Stimulated activated CD4-positive, alpha-beta T cell treated with anti-CD3 and anti-CD28 coated beads, Interleukin-1b, Interleukin-23, amount 100 ng/mL, for 24 hours (primary cell): ENCODE measurements at regions not wholly inside any gene's neighbourhood (a gene's known extent, or its start where the extent isn't known, plus 50 kb on each side); places are given as distances from the start of the nearest gene placed in this dataset.

Source experiments
- DNase-seq, 4 experiments: peaks; one replicate each; pipeline ENCODE4 v3.0.0-alpha.2; 2020; ENCODE audit warnings: low read depth in 4 of 4, low spot score in 1 of 4

DNA sequence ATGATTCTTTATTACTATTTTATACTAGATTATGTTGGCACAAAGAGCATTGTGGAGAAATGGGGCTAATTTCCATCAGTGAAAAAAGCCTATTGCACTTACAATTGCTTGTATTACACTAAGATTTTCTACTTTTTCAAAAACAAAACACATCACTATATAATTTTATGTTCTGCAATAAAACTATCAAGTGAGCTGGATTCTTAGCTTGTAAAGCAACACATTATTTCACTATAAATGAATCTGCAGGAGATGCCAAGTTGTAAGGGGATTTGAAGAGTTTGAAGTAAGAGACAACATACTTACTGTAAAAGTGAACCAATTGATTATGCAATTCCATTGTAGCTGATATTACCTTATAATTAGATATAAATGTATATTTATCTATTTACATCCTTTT, 333.3 kb upstream of the SEMA3D start:
- DNase-seq, result no peak

DNA sequence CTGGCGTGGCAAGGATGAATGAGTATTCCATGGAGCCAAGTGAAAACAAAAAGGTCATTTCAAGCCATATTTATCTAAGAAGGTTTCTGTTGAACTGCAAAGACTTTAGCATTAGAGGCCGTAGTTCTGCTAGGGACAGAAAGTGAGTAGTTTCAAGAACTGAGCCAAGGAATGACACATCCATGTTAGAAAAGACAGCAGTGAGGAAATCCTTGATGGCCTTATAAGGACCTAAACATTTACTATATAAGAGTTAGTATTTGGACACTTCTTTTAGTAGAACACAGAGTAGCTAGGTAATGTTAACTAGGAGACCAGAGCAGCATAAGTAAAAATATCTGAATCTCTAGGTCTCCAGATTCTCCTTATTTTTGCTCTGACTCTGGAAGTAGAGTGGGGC, 329.8 kb upstream of the SEMA3D start:
- no peak for DNase-seq

DNA sequence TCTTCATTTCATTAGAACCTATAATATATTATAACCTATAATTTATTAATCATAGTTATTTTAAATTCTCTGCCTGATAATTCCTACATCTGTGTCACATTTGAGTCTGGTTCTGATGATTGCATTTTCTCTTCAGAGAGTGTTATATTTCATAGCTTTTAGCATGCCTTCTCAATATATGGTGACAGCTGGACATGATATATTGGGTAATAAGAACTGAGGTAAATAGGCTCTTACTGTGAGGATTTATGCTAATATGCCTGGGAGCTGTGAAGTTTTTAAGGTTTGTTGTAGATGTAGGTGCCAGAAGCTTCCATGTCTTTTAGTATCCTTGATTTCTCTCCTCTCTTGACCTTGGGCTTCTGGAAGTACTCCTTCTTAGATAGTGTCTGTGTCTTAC, 325.9 kb upstream of the SEMA3D start:
- no peak for DNase-seq

DNA sequence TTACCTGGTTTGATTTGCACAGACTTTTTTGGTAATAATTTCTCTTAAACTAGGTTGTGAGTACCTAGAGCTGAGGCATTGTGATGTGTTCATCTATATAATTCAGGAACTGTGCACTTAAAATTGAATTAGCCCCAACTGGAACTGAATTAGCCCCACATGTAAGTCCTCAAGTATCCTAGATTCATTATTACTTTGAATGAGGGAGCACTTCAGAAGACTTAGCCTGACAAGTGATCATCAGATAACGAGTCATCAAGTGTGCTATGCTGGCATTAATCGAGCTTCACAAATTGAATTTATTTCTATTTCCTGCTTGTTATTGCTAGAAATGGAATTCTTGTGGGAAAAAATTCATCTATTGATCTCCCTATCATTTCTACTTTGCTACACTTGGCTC, 323.4 kb upstream of the SEMA3D start:
- no peak for DNase-seq

DNA sequence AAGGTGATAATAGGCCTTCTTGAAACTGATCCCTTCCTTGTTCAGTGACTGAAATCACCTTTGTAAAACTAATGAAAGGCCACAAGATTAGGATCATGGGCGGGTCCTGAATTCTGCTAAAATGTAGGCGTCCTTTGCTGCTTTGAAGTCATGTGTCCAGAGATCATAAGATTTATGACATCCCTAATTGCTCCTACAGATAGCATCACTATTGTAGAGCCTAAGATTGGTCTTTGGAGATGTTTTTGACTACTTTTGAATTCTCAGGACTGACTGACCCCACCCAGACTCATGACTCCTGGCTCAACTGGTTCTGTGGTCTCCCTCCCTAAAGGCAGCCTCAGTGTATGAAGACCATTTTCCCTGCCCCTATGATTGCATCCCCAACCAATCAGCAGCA, 322.6 kb upstream of the SEMA3D start:
- no peak for DNase-seq

DNA sequence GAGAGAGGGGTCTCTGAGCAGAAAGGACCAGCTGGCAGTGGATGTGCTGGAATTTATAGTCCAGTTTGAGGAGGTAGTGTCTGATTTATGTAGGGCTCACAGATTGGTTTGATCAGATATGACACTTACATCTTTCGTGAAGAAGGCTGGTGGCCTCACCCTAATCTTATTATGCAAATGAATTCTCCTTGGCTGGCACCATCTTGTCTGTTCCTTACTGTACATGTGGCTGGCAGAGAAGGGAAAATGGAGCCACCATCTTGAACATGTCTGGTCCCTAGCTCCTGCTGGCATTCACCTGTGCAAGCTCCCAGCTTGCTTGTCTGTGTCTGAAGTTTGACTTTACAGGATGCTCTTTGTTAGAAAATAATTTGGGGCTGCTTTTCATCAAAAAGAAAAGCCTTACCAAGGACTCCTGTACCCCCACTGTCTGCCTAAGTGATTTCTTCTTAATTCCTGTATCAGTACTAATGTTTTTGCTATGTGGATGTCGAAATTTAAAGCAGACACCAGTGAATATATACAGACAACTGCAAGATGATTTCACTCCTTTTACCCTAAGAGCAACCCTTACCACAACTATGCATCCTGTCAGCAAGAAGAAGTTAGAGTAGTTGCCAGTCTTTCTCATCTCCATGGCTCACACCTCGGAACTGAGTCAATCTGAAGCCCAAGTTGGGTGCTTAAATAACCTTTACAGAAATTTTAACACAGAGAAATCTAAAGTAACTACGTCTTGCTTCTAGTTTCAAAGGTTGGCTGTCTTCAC, 322.0 kb upstream of the SEMA3D start:
- DNase-seq, result no peak

DNA sequence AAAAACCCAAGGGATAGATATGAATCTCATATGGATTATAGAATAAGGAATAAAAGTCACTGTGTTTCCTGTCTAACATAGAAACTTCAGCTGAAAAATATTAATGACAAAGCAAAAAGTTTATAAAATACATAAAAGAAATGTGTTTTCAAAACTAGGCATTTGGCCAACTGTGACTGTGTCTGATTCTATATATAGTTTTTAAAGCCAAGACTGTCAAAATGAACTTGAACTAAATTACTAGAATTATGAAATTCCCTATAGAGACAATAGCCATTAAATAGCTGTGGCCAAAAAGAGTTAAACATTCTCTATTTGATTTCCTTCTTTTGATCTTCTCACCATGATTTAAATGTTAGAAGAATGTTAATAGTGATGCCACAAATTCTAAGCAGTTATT, 311.2 kb upstream of the SEMA3D start:
- no peak for DNase-seq

DNA sequence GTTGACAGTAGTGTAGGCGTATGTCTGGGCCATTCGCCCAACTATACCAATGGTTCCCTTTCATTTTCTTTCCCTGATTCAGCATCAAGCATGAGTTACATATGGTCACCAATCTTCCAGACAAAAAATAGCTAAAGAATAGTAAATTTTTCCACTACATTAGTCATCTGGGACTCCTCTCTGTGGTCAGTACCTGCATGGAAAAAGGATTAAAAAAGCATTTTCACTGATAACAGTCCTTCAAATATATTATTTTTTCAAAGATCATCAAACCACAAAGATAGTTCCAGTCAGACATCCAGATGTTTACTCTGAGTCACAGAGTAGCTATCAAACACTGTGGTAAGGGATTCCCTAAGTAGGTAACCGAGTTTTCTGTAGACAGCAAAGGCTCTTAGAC, 302.6 kb upstream of the SEMA3D start:
- no peak for DNase-seq

DNA sequence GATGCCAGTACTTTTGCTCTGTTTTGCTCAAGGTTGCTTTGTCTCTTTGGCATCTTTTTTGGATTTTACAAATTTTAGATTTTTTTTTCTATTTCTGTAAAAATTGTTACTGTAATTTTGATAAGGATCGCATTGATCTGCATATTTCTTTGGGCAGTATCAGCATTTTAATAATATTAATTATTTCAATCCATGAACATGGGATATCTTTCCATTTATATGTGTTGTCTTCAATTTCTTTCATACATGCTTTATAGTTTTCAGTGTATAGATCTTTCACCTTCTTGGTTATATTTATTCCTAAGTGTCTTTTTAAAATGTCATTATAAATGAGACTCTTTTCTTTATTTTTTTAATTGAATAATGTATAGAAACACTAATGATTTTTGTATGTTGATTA, 301.6 kb upstream of the SEMA3D start:
- DNase-seq, result no peak

DNA sequence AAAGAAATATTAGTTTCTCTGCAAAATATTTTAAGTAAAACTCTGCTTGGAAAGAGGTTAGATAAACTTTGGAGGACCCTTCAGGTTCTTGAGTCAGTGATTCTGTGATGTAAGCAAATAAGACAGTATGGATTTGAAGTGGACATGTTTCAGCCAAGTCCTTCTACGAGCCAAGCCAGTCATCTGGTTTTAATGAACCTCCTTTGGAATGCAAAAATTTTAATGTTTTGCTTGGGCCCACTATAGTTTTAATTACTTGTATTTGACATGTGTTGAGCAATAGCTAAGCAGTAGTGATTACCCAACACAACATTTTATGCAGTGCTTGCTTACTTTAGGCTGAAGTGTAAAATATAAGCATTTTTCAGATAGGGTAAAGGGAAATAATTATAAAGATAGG, 296.3 kb upstream of the SEMA3D start:
- DNase-seq, result no peak

DNA sequence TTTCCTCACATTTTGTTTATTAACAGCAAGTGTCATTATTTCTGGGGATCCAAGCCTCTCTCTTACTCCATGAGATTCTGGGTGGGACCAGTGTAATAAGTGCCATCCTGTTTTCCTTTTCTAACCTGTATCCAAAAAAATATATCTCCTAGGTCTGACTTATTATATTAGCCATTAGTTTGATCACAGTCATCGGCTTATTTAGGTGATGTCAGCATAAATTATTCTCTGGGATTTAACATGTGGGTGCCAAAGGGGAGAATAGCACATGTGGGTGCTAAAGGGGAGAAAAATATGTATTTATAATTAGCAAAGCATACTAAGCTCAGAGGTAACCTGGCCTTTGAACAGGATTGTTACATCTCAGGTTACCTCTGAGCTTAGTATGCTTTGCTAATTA, 293.8 kb upstream of the SEMA3D start:
- DNase-seq, result no peak

DNA sequence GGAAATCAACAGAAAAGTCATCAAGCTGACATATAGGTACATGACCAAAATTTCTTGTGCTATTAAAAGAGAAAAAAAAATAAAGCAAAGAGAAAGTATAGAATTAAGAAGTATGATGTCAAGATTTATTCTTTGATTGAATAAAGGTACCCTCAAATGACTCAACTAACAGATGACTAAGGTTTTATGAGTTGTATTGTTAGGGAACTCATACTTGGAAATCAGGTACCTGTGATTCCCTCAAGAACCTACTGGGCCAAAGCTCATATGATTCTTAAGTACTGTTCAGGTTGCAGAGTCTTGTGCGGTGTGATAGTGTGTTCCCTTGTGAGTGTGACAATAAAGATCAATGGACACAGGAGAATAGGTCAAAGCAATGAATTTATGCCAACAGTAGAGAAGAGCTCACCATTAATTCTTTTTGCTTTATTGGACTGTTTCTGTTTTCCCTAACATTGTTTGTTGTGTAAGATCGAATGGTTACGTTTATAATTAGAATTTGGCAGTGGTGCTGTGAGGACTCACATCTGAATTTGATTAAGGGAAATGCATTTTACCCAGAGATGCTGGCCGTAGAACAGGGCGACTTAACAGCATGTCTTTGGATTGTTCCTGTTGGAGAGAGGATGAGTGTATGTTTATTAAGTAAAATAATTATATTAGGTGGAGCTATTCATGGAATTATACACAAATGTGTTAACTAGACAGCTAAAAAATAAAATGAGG, 293.2 kb upstream of the SEMA3D start:
- no peak for DNase-seq

DNA sequence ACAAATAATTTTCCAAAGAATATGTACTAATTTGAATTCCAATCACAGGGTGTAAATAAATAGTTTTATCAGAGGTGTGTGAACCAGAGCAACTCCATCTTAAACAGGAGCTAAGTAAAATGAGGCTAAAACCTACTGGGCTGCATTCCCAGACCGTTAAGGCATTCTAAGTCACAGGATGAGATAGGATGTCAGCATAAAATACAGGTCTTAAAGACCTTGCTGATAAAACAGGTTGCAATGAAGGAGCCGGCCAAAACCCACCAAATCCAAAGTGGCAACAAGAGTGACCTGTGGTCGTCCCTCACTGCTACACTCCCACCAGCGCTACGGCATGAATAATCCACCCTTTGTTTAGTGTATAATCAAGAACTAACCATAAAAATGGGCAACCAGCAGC, 291.7 kb upstream of the SEMA3D start:
- DNase-seq, result no peak

DNA sequence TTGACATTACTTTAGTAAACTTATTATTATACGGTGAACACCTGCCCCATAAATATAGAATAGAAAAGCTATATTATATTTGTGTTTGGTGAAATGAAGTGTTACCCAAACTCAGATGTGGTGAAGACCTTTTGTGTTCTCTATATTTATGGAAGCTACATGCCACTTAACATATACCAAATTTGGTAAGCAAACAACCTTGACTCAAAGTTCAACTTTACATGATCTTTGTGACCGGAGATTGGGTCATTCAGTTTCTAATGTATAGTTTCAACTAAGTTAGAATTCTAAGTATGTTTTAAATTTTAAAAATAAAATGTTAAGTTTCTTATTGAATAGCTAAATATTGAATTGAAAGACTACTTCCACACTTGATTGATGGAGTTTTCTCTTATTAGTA, 288.6 kb upstream of the SEMA3D start:
- DNase-seq, result no peak

DNA sequence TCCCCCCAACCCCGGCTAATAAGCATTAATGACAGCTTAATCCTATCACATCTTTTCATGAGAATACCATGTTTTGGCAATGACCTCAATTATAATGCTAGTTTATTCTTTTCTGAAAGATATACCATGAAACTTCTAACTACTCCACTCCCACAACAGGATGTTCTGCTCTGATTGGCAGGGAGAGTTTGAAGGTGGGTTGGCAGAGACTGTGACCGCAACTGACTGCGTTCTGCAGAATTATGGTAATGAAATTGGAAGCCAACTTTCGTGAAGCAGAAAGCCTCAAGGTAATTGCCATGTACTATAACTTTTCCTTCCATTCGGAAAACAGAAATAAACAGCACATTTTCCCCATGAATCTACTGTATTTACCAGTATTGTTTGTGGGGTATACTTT, 288.2 kb upstream of the SEMA3D start:
- DNase-seq, result no peak

DNA sequence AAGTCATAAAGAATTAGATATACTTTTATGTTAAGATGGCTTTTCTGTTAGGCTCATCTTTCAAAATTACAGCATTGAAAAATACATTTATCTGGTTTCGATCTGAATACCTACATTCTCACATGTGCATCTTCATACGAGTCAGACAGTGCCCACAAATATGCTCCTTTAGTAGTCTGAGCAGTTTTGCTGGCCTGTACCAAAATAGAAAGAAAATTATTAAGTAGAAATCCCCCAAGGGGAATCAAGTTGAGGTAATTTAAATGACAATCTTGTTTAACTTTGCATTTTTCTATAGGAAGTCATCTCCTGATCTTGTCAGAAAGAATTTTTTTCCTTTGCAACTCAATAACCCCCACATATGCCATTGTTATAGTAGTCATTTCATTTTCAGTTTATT, 287.4 kb upstream of the SEMA3D start:
- DNase-seq, result no peak

DNA sequence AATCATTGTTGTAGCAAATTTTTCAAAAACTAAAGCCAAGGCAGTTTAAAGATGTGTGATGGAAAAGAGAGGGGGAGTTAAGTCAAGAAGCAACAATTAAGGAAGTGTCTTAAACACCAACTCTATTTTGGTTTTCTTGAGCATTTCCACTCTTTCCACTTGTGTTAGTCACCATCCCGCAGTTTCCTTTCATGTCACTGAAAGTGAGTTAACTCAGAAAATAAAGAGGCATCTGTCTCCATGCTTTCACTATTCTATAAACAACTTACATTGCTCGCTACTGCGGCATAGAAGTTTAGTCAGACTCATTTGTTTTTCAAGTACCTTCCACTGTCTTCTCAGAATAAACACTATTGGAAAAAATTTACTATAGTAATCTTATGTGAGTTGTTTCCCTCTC, 284.9 kb upstream of the SEMA3D start:
- DNase-seq, result no peak

DNA sequence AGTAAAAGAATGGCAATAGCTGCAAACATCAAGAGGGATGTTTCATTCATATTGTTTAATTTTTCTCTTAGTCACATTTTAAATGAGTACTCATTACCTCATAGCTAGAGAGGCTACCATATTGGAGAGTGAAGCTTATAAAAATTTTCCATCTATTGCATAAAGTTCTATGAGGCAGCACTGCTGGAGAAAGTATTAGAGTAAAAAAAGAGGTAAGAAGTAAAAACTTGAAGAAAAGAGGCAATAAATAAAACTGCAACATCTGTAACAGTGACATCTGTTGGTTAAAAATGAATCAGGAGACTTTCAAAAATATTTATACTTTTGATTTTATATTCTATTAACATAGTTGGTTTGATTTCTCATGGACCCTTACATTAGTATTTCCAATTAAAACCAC, 284.5 kb upstream of the SEMA3D start:
- no peak for DNase-seq

DNA sequence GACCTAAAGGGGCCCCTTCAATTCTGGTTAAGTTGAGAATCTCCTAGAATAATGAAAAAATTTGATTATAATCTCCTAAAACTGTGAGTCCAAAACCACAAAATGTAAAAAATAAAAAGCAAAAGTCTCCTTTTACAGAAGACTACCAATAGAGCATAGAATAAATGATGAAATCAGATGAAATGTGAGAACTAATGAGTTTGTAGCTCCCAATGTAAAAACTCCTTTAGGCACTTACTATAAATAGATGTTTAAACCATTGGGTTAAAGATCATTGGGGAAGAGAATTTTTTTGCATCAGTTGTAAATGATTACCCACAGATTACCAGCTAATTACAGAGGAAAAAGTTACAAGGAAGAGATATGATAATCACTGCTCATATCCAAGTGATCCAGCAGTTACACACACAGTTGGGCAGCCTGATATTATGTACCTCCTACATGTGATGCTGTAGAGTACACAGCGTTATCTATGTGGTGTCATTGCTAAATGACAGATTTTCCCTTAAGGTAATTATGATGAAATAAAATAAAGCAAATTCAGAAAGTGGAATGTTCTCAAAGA, 282.7 kb upstream of the SEMA3D start:
- DNase-seq, result no peak

DNA sequence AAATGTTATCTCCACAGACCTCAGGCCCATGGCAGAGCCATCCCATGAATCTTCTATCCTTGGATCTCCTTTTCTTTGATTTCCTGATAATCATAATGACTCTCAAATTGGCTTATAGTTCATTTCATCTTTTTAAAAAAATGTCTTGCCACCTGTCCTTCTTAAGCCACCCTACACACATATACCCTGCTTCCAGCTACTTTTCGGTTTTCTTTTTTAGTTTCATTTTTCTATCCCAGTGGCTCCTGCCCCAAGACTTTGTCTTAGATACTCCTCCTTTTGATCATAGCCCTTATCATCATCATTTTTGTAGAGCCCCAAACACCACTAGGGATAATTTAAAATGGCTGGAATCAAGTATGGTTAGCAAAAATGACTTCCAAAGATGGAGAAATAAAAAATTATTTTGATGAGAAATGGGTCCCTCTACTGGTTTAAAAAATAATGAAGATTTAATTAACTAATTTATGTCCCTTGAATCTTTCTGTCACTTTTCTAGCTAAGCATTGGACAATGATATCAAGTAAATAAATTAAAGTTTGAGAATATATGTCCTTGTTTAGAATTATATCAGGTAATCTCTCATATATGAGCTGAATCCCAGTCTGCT, 277.3 kb upstream of the SEMA3D start:
- no peak for DNase-seq

DNA sequence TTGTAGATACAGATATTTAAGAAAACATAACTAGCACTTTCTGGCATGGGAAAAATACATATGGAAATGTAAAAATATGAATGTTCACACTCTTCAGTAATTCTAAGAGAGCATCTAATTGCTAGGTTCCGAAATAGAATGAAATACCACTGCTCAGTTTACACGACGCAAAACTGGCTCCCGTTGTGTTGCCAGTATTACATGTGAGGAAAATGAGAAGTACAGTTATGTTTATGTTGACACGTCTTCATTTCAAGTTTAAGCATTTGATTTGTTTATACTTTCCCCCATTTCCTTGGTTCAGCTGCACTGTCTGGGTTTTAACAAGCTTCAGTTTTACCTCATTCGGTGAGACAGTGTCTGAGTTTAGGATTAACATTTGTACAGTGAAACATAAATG, 275.8 kb upstream of the SEMA3D start:
- no peak for DNase-seq

DNA sequence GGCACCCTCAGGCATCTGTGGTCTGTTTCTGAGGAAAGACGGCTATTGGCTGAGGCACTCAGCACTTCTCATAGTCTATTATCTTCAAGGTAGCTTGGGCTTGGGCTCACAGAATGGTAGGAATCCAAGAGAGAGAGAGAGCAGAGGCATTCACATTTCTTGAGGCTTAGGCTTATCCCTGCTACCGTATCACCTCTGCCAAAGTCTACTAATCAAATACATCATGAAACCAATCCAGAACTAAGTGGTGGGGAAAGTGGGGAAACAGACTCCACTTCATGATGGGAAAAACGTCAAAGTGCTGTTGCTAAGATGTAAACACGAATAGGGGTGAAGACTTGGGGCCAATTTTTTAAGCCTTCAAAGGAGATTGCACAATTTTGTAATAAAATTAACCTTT, 271.1 kb upstream of the SEMA3D start:
- DNase-seq, result no peak
